22Rv1 (cell line): ENCODE measurements at regions not wholly inside any gene's neighbourhood (a gene's known extent, or its start where the extent isn't known, plus 50 kb on each side); places are given as distances from the start of the nearest gene placed in this dataset.

Source experiments
- CTCF ChIP-seq: fragments of 450-650 bp; IDR thresholded peaks from 2 replicates; pipeline ENCODE4 v1.5.1; 2017; ENCODE audit warnings: mild to moderate bottlenecking
- ZFX ChIP-seq: fragments of 450-650 bp; IDR thresholded peaks from 2 replicates; pipeline ENCODE4 v1.6.1; 2017; ENCODE audit warnings: antibody characterized with exemption, borderline replicate concordance

GRCh38 chr21:23601549-23601948 lies 2005.7 kb downstream of the MRPL39 start:
- TF ChIP-seq CTCF (no peak), ZFX (no peak)
